ENCODE measurements at regions not wholly inside any gene's neighbourhood (a gene's known extent, or its start where the extent isn't known, plus 50 kb on each side); places are given as distances from the start of the nearest gene placed in this dataset.

DNA sequence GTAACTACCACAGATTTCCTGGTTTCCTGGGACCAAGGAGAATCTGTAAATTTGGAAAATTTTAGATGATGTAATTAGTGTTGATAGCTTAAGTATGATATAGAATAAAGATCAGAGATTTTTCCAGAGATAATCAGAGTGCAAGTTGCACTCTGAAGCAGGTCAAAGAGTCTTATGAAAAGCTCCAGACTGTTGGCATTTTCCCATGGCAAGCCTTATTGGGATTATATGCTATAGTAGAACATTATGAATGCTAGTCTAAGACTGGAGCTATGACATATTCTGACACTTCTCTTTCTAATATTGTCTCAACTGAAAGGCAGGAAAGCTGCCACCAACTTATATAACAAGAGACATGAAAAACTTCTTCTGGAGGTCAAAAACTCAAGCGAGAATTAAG, 1638.3 kb upstream of the LRRTM1 start:
- no peak for DNase-seq (ENCODE audit: low read depth)

DNA sequence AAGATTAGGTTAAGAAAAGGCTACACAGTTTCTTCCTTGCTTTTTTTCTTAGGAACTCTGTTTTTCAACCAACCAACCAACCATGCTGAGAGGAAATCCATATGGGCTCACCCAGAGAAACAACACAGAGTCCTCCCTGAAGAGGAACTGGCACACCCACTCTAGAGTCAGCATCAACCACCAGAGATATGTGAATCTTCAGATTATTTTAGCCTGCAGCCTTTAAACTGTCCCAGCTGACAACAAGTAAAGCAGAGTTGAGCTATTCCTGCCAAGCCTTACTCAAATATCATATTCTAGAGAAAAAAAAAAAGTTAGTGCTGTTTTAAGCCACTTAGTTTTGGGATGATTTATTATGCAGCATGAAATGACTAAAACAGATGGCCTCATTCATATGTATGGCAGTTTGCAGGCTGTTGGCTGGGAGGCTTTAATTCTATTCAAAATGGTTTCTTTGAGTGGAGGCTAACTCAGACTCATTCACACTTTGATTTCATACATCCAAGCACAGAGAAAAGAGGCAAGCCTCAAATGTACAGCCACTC, 1637.7 kb upstream of the LRRTM1 start:
- no peak for DNase-seq (ENCODE audit: low read depth)

GRCh38 chr2:81940266-81940955, 1635.9 kb upstream of the LRRTM1 start:
- DNase-seq (ENCODE audit: low read depth): no peak

- DNase-seq (ENCODE audit: low read depth): no peak
Measured at GRCh38 chr2:81937944-81938343, 1633.4 kb upstream of the LRRTM1 start.

GRCh38 chr2:81903534-81903933, 1599.0 kb upstream of the LRRTM1 start:
- no peak for DNase-seq (ENCODE audit: low read depth)

- DNase-seq (ENCODE audit: low read depth): no peak
Measured at GRCh38 chr2:81901017-81901416, 1596.5 kb upstream of the LRRTM1 start.

DNA sequence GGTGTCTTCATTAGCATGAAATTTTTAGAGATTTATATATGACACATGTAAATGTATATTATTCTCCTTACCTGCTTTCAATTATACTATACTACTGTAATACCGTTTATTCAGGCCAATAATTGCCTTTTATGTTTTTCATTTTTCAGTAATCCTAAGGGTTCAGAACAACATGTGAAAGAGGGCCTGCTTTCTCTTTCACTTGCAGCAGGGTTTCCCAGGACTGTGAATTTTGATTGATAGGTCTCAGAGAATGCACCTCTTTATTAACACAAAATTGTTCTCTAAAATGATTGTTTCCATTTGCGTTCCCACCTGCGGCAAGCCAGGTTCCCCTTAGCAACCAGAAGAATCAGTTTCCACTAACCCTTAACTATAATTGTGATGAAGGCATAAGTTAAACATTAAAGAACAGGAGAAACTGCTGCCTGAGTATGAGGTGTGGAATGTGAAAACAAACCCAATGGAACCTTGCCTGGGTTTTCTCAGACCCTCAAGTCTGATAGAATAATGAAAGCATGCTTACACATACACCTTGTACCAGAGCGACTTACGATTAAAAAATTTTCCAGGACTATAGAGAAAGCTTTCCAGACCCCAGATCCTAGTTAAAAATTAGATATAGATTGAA, 1591.2 kb upstream of the LRRTM1 start:
- DNase-seq (ENCODE audit: low read depth): no peak

DNA sequence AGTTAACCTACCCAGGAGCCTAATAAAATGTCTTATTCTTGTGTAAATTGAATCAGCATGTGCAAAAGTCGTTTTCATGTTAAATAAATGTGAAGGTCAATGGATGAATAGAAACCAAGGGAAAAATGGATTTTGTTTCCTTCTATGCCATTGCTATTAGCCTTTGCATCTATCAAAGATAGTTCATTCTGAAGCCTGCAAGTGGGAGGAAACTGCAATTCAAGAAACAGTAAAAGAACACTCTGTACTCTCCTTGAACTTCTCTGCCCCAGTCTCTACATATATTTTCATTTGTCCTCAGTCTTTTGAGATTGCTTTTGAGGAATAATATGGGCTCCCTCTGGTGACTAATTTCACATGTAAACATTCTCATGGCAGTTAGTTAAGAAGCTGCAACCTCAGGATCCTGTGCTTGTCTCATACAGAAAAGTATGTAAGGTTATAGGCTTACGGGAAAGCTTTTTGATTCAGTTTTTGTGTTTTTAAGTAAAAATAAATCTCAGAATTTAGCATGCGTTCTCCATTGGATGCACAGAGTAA, 1590.0 kb upstream of the LRRTM1 start:
- DNase-seq (ENCODE audit: low read depth): no peak

- DNase-seq (ENCODE audit: low read depth): no peak
Measured at GRCh38 chr2:81876624-81877023, 1572.1 kb upstream of the LRRTM1 start.

DNA sequence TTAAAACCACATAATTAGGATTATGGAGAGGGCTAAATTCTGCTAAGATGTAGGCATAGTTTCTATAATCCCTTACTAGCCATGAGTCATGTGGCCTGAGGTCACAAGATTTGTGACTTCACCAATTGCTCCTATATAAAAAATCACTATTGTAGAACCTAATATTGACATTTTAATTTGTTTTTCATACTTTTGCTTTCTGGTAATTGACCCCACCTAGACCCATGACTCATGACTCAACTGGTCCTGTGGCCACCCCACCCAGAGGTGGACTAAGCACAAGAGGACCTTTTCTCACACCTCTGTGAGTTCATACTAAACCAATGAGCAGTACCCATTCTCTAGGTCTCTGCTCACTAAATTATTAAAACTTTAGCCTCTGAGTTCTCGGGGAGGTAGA, 1567.5 kb upstream of the LRRTM1 start:
- no peak for DNase-seq (ENCODE audit: low read depth)

DNA sequence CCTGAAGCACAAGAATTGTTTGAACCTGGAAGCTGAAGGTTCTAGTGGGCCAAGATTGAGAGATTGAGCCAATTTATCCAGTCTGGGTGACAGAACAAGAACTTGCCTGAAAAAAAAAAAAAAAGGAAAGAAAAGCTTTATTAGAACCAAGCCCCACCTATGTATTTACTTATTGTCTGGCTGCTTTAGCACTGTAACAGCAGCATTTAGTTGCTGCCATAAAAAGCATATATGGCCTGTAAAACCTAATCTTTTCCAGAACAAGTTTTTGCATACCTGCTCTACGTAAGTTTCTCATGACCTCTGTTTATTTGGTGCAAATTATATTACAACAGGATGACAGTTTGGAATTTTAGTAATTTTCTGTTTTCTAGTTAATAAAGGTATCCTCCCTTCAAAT, 1565.6 kb upstream of the LRRTM1 start:
- no peak for DNase-seq (ENCODE audit: low read depth)

DNA sequence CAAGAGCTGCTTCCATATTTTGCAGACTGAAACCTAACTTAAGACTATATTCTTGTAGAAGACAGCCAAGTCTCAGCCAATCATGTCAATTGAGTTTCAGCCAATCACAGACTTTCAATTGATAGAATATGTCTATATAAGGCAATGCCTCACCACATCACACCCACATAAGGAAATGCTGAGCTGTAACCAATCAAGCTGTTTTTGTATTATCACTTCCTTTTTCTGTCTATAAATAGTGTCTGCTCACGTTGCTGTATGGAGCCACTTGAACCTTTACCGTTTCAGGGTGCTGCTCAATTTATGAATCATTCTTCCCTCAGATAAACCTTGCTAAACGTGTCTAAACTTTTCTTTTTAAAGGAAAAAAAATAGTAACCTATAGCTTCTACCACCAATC, 1554.4 kb upstream of the LRRTM1 start:
- no peak for DNase-seq (ENCODE audit: low read depth)

DNA sequence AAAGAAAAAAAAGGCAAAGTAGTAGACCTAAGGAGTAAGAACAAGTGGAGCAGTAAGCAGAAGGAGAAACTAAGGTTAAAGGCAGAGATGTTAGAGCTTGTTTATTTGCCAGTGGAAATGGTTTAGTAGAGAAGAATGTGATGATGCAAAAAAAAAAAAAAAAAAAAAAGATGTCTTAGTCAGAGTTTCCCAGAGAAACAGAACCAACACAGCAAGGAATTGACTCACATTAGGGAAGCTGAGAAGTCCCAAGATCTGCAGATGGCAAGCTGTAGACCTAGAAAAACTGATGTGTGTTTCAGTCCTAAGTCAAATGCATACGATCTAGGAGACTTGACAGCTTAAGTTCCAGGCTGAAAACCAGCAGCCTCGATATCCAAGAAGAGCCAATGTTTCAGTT, 1548.8 kb upstream of the LRRTM1 start:
- DNase-seq (ENCODE audit: low read depth): no peak

DNA sequence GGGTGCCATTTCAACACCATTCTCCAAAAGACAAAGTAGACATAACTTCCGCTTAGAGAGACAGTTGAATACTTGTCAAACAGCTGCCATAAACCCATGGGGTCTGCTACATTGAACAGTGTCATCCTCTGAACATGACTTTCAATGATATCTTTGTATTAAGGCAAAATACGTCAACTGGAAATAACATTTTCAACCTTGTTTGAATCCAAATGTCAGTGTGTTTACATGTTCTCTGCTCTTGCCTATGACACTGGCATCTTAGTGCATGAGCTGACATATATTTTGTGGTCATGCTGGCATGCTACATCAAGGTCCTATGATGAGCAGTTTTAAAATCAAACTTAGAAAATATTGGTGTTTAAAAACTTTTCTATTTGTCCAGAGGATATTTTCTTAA, 1548.1 kb upstream of the LRRTM1 start:
- DNase-seq (ENCODE audit: low read depth): no peak

DNA sequence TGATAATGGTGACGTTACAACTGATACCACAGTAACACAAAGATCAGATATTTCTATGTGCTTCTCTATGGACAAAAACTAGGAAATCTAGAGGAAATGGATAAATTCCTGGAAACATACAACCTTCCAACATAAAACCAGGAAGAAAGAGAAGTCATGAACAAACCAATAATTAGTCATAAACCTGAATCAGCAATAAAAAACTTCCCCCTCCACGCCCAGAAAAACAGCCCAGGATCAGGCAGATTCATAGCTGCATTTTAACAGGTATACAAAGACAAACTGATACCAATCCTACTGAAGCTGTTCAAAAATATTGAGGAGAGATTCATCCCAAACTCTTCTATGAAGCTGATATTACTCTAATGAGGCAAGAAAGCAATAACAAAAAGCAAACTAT, 1535.2 kb upstream of the LRRTM1 start:
- no peak for DNase-seq (ENCODE audit: low read depth)

DNA sequence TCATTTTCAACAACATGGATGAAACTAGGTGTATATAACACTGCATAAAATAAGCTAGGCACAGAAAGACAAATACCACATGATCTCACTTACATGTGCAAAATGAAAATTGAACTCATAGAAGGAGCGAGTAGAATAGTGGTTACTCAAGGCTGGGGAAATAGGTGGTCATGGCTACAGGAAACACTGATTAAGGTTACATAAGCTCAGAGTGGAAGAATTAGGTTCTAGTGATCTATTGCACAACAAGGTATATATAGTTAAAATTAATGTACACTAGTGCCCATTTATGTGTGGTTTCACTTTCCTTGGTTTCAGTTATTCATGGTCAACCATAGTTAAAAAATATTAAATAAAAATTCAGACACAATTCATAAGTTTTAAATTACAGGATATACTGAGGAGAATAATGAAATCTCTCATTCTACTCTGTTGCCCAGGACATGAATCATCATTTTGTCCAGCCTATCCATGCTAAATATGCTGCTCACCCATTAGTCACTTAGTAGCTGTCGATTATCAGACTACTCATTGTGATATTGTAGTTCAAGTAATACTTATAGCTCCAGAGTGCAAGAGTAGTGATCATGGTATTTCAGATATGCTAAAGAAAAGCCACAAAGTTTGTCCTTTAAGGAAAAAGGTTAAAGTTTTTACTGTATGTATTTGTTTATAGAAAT, 1530.9 kb upstream of the LRRTM1 start:
- DNase-seq (ENCODE audit: low read depth): no peak

DNA sequence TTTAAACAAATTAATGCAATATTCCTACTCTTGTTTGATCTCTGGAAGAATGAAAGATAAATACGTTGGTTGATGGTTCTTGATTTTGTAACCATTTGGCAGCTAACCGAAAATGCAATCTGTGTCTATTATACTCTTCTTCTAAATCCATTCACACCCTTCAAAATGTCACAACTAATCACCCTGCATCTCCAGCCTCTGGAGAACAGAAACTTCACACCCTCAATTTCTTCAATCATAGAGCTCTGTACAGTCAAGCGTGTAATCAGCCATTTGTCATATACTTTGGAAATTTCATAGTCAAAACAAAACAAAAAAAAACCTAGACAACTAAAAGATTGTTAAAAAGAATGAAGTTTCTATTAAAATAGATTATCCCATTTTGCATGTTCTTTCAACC, 1482.3 kb upstream of the LRRTM1 start:
- no peak for DNase-seq (ENCODE audit: low read depth)

- DNase-seq (ENCODE audit: low read depth): no peak
Measured at GRCh38 chr2:81767187-81767912, 1462.8 kb upstream of the LRRTM1 start.

- DNase-seq (ENCODE audit: low read depth): no peak
Measured at GRCh38 chr2:81747481-81748070, 1443.0 kb upstream of the LRRTM1 start.

DNA sequence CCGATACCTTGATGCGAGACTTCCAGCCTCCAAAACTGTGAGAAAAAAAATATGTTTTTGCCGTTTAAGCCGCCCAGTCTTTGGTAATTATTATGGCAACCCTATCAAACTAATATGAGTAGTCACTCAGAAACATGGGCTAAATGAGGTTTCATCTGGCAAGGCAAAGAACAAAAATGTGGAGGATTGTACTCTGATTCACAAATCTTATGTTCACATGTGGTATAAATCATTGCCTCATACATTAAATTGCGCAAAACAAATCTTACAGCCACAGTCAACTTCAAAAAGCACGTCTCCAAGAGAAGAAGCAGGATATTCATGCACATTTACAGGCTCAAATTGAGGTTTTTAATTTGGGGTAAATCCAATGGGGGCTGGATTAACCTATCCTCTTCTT, 1435.4 kb upstream of the LRRTM1 start:
- no peak for DNase-seq (ENCODE audit: low read depth)

DNA sequence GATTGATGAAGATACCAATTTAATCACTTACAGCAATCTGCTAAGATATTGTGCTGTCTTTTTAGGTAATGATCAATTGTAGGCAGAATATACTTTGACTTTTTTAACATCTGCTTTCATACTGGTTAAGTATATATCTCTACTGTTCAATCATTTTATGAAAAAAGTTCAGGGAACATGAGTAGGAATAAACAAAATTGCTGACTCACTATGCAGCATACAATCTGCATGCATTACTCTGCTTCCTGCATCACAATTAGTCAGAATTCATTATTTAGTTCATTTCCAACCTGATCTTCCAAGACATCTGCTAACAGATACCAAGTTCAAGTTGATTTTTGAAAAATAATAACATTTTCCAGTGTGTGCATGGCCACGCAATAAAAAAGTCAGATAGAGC, 1430.4 kb upstream of the LRRTM1 start:
- no peak for DNase-seq (ENCODE audit: low read depth)

DNA sequence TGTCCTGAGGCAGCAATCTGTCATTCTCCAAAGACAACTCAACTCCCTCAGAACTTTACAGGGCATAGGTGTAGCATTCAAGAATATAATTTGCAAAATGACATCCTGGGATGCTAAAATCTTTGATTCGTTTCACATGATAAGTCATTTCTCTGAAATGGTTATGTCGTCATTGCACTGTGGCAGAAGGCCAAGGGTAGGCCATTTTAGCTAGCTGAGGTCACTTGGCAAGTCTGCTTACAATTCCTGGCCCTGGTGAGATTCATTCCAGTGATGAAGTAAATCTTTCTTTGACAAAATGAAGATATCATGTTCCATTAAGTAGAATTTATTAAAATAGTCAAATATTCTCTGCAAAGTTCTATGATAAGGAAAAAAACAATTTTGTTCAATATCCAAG, 1410.3 kb upstream of the LRRTM1 start:
- DNase-seq (ENCODE audit: low read depth): no peak

Measured in HS-27A (cell line).